ENCODE measurements at regions not wholly inside any gene's neighbourhood (a gene's known extent, or its start where the extent isn't known, plus 50 kb on each side); places are given as distances from the start of the nearest gene placed in this dataset.
"Not testable (repeated sequence)": the region's sequence is repeated elsewhere in the genome, so short reads cannot be mapped to it uniquely, and the experiment has no call there.

GRCh38 chr5:17024686-17025180 lies 88.6 kb upstream of the MYO10 start:
- no peak for DNase-seq (ENCODE audit: low read depth)
- H3K4me3 ChIP-seq (ENCODE audit: low read depth, low read length): no peak overlapping the region
- TF ChIP-seq CTCF (IDR thresholded peaks at IDR 0.05; ENCODE audit: low read depth, low read length) (no peak), POLR2A (IDR thresholded peaks at IDR 0.05; ENCODE audit: extremely low read depth, insufficient read length) (no peak), MYC (IDR thresholded peaks at IDR 0.05; ENCODE audit: low read depth, low read length) (no peak), MAX (IDR thresholded peaks at IDR 0.05; ENCODE audit: low read depth, low read length) (no peak)

GRCh38 chr5:17031659-17032277 lies 95.7 kb upstream of the MYO10 start:
- DNase-seq (ENCODE audit: low read depth); H3K4me3 ChIP-seq (ENCODE audit: low read depth, low read length): not testable (repeated sequence)

GRCh38 chr5:17032314-17032985 lies 96.4 kb upstream of the MYO10 start:
- not testable (repeated sequence) for H3K4me3 ChIP-seq (ENCODE audit: low read depth, low read length); DNase-seq (ENCODE audit: low read depth)

- DNase-seq (ENCODE audit: low read depth); H3K4me3 ChIP-seq (ENCODE audit: low read depth, low read length): not testable (repeated sequence)
These were observed 98.9 kb upstream of the MYO10 start for GRCh38 chr5:17034992-17035391.

- TF ChIP-seq MAX (IDR thresholded peaks at IDR 0.05; ENCODE audit: low read depth, low read length): no peak
- TF ChIP-seq MYC (IDR thresholded peaks at IDR 0.05; ENCODE audit: low read depth, low read length): no peak
- TF ChIP-seq POLR2A (IDR thresholded peaks at IDR 0.05; ENCODE audit: extremely low read depth, insufficient read length): no peak
- no peak for TF ChIP-seq CTCF (IDR thresholded peaks at IDR 0.05; ENCODE audit: low read depth, low read length)
- DNase-seq (ENCODE audit: low read depth): no peak
- H3K4me3 ChIP-seq (ENCODE audit: low read depth, low read length): no peak overlapping the region
These were observed 101.7 kb upstream of the MYO10 start for GRCh38 chr5:17037751-17038150.

- TF ChIP-seq MAX (IDR thresholded peaks at IDR 0.05; ENCODE audit: low read depth, low read length): no peak
- no peak for TF ChIP-seq POLR2A (IDR thresholded peaks at IDR 0.05; ENCODE audit: extremely low read depth, insufficient read length)
- no peak for TF ChIP-seq CTCF (IDR thresholded peaks at IDR 0.05; ENCODE audit: low read depth, low read length)
- TF ChIP-seq MYC (IDR thresholded peaks at IDR 0.05; ENCODE audit: low read depth, low read length): no peak
- H3K4me3 ChIP-seq (ENCODE audit: low read depth, low read length): no peak overlapping the region
- no peak for DNase-seq (ENCODE audit: low read depth)
These were observed 103.1 kb upstream of the MYO10 start for GRCh38 chr5:17039170-17039569.

GRCh38 chr5:17042041-17042440 lies 106.0 kb upstream of the MYO10 start:
- H3K4me3 ChIP-seq (ENCODE audit: low read depth, low read length): no peak overlapping the region
- TF ChIP-seq MAX (IDR thresholded peaks at IDR 0.05; ENCODE audit: low read depth, low read length): no peak
- no peak for TF ChIP-seq POLR2A (IDR thresholded peaks at IDR 0.05; ENCODE audit: extremely low read depth, insufficient read length)
- no peak for TF ChIP-seq MYC (IDR thresholded peaks at IDR 0.05; ENCODE audit: low read depth, low read length)
- TF ChIP-seq CTCF (IDR thresholded peaks at IDR 0.05; ENCODE audit: low read depth, low read length): no peak
- no peak for DNase-seq (ENCODE audit: low read depth)

All from NB4 (cell line).